Stomach (tissue), 4 donors: ENCODE measurements at regions not wholly inside any gene's neighbourhood (a gene's known extent, or its start where the extent isn't known, plus 50 kb on each side); places are given as distances from the start of the nearest gene placed in this dataset.

Experiments
- CTCF ChIP-seq, 7 experiments: fragments of 450-650 bp in 4 of 7; fragments of 200-600 bp in 3 of 7; sonication (generic) in 3 of 7; IDR thresholded peaks; one replicate each; pipeline ENCODE4 v1.5.1; 2016 to 2019; ENCODE audit warnings: antibody characterized with exemption in 7 of 7, control low read depth in 2 of 7, mild to moderate bottlenecking in 1 of 7
- EP300 ChIP-seq: sonication (generic); formaldehyde crosslinking; IDR thresholded peaks from one replicate; pipeline ENCODE4 v1.6.1; 2017; ENCODE audit warnings: antibody characterized with exemption
- POLR2A ChIP-seq, 4 donors: fragments of 450-650 bp; IDR thresholded peaks; one replicate each; pipeline ENCODE4 v1.6.1; 2016; ENCODE audit warnings: antibody characterized with exemption in 4 of 4, control low read depth in 2 of 4, mild to moderate bottlenecking in 1 of 4, moderate library complexity in 1 of 4

DNA sequence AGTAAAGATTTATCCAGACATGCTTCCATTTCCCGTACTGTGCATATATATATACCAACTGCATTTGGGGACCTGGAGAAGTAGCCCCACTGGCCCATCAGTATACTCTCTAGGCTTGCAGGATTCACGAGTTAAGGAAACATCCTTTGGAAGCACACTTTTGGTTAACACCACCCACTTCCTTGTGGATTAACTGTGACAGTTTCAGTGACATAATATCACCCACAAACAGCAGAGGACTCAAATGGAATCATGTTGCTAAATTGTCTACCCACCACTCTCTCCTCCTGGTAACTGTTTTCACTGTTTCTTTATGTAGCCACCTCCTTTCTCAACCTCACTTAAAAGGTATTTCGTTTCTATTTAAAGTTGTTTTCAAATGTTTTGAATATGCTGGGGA, 55.0 kb downstream of the PROKR2 start:
- TF ChIP-seq CTCF (IDR thresholded peaks at IDR 0.05): no peak
- TF ChIP-seq EP300: no peak
- TF ChIP-seq POLR2A (IDR thresholded peaks at IDR 0.05): no peak
